ENCODE measurements at regions not wholly inside any gene's neighbourhood (a gene's known extent, or its start where the extent isn't known, plus 50 kb on each side); places are given as distances from the start of the nearest gene placed in this dataset.
"Not testable (repeated sequence)": the region's sequence is repeated elsewhere in the genome, so short reads cannot be mapped to it uniquely, and the experiment has no call there.

DNA sequence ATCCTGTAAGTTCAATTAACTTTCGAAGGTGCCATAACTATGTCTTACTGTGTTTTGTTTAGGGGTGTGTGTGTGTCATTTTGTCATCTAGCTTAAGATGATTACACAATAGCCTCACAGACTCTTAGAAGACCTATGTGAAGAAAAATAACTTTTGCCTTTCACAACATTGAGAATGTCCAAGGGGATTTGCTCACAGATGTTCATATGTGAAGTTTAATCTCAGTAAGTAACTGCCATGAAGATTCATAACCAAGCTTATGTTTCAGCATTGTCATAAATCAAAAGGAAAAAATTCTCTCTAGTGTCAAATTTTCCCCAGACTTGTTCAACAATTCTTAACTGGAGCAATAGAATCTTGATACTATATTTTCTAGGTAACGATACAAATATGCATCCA lies 226.1 kb upstream of the PRKD1 start:
- DNase-seq (ENCODE audit: extremely low read depth in 1 of 2, low read depth in 1 of 2) = no peak

DNA sequence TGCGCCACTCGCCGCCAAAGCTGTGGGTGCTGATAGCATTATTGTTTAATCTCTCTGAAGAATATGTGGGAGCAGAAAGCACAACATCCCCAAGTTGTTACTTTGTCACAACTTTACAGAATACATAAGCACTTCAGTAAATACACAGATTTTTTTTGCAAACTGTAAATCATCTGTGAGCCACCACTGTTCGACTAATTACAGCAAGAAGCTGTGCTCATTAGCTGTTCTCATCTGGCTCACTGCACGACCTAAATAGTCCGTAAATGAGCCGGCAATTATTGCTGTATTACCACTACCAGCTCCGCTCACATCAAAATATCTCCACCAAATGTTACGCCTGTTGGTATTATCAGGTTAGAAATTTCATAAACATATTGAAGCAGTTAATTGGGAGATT lies 228.9 kb upstream of the PRKD1 start:
- no peak for DNase-seq (ENCODE audit: extremely low read depth in 1 of 2, low read depth in 1 of 2)

DNA sequence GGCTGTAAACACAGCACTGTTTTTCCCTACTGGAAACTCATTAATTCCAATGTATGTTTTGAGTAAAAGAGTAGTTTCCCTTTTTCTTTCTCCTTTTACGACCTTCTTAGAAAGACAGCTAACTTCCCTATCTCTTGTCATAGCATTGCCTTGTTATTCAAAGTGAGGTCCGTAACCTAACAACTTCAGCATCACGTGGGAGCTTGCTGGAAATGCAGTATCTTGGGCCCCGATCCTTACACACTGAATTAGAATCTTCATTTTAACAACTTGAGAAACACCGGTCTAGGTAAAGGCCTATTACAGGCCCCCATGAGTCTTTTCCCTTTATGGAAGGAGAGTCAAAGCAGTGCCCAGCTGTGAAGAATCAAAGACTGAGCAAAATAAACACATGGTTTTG lies 230.7 kb upstream of the PRKD1 start:
- DNase-seq (ENCODE audit: extremely low read depth in 1 of 2, low read depth in 1 of 2) = no peak

DNA sequence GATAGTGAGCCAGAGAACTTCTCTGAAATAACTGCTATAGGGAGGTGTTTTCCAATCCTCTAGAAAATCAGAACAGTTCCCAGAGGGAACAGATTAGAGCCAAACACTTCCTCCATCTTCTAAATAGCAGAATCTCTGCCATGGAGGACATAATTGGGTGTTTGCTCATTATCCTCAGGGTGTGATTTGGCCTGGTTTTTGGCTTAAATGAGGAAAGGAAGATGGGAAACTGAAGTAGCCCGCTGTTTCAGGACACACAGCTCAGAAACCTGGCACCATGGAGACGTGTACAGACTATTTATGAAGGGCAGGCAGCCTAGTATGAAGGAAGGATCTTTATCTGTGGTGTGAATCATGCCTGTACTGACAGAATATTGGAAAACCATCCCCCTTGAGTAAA lies 231.7 kb upstream of the PRKD1 start:
- no peak for DNase-seq (ENCODE audit: extremely low read depth in 1 of 2, low read depth in 1 of 2)

DNA sequence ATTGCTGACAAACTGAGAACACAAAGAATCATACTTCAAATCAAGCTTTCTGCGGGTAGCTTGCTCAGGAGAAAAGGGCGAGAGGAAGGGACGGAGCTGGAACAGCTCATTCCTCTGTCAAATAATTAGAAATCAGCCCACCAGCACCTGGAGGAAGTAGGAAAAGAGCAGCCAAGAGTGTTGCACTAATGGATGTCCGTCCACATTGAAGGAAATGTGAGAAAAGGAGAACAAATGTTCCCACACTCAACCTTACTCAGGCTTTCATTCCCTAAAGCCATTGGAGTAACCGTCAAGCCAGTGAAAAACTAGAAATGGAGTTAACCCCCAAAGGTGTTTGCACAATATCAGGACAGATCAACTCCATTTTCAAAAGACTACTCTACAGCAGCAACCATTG lies 233.0 kb upstream of the PRKD1 start:
- DNase-seq (ENCODE audit: extremely low read depth in 1 of 2, low read depth in 1 of 2) = no peak

DNA sequence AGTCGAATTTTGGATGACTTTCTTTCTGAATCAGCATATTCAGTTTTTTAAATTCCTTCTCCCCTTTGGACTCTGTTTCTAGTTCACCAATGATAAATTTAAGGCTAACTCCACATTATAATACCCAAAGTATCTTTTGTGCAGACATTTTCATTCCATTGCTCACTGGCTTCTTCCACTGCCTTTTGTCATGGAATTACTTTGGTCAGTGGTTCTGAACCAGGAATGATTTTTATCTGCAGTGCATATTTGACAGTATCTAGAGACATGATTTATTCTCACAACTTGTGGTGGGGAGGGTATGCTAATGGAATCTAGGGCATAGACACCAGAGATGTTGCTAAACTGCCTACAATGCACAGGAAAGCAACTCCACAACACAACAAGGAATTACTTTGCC lies 234.4 kb upstream of the PRKD1 start:
- DNase-seq (ENCODE audit: extremely low read depth in 1 of 2, low read depth in 1 of 2) = no peak

DNA sequence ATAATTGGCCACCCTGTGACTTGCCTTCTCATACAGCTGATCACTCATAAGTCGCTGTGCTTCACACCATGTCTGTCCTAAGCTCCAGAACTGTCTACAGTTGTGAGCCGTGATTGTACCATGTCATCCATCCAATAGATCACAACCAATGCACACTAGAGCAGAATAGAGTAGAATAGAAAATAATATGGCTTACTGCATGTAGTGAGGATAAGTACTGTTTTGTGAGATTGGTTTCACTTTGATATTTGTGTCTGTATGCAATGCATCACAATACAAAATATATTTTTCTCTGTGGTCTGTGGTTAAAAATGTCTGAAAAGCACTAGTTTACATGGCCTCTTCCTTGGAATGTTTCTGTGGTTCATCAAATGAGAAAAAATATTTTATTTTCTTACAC lies 237.6 kb upstream of the PRKD1 start:
- no peak for DNase-seq (ENCODE audit: extremely low read depth in 1 of 2, low read depth in 1 of 2)

DNA sequence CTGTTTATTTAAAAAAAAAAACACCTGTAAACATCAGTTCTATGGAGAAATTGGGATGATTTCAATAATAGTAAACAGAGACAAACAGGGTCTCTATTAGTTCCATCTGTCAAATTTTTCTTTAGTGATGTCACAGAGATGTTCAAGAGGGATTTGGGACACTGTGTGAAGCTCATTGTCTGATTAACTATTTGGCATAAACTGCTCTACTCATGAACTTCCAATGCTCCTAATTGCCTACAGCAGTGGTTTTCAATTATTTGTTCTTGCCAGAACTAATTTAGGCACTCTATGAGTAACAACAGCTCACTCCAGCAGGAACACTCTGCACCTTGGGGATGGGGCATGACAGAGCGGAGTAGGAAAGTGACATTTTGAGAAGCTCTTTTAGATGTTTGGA lies 250.1 kb upstream of the PRKD1 start:
- DNase-seq (ENCODE audit: extremely low read depth in 1 of 2, low read depth in 1 of 2) = no peak

DNA sequence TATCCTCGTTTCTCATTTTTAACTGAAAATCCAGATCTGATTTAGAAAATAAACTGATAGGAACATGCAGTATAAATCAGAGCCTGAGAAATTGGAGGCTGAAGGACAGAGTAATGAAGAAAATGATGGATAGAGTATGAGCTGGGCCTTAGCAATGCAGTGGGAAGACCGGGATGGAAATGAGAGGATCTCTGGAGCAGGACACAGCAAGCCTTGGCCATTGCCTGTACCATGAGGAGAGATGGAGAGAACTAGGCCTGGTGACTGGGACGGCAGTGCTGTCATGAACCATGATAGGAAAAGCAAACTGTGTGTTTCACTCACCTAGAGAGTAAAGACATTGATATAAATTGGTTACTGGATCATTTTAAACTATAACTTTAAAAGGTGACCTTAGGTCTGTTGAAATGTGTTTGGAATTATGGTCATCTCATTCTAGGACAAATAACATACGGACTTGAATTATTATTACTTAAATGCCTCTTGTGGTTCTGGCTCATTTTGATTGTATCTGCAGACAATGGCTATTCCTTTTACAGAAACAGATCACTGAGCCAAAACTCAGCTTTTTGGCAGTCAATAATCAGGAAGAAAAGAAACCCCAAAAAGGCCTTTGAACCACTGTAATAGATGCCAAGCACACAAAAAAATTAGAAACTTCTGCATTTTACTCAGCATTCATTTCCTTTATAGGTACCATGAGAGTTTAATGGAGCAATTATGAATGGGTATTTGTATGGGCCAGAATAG lies 251.9 kb upstream of the PRKD1 start:
- DNase-seq (ENCODE audit: extremely low read depth in 1 of 2, low read depth in 1 of 2) = no peak

DNA sequence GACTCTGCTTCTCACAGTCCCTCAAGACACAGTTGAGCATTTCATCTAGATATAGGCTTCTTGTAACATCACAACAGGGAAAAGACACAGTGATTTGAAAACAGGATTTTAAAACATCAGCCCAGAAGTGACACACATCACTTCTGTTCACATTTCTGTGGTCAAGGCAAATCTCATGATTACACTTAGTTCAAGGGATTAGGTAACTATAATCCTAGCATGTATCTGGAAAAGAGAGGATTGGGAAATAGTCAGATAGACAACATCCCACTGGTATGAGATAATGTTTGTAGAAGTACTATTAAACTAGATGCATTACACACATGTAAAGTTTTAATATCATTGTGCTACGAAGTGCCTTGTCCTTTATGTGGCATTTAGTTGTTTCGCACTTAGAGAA lies 252.6 kb upstream of the PRKD1 start:
- DNase-seq (ENCODE audit: extremely low read depth in 1 of 2, low read depth in 1 of 2) = no peak

DNA sequence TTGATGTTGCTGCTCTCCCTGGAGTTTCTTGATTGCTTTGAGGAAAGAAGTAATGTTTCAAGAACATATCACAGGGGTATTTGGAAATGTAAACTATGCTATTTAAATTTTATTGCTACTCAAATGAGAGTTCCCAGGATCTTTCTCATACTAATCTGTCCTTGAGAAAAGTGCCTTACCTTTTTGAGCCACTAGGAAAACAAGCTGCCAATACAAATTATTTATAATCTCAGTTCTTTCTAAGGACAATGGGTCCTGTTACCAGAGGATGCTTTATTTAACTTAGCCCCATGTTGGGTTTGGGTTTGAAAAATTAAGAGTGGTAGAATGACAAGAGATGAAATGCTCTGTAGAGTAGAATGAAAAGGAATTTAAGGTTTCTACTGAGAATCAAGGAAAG lies 258.2 kb upstream of the PRKD1 start:
- no peak for DNase-seq (ENCODE audit: extremely low read depth in 1 of 2, low read depth in 1 of 2)

DNA sequence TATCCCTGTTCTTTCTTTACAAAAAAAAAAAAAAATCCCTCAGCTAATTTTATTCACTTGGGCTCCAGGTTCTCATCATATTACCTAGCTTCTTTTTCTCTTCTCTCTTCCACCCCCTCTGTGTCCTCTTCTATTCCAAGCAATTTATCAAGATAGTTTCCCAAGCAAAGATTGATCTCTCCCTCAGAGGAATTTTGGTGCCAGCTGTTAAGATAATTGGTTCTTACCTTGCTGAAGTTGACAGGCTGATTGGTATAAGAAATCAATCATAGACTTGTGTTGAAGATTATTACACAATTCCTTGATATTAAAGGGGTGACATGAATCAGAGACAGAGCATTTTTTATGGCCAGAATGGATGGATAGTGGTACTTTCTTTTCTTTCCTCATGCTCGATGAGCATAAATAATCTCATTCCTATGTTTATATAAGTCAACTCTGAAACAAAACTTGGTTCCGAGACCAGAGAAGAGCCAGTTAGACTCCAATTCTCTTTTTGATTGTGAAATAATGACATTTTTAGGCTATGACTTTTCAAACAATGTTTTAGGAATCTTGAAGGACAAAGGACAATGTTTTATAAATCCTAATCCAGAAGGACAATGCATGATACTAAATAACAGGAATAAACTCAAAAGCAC lies 264.1 kb upstream of the PRKD1 start:
- DNase-seq (ENCODE audit: extremely low read depth in 1 of 2, low read depth in 1 of 2) = no peak

DNA sequence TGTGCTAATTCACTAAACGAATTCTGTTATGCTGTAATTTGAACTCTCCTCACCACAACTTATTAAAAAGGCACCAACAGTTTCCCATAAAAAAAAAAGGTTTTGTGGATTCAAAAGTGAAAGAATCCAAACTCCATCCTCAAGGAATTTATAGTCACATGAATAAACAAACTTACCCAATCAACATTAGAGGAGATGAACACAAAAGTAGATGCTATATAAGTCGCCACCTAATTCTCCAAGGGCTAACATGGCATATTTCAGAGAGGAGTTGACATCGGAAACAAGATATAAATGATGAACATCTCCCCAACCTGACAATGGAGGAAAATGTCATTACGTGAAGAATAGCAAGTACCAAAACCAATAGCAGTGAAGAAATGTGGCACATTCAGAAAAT lies 265.5 kb upstream of the PRKD1 start:
- no peak for DNase-seq (ENCODE audit: extremely low read depth in 1 of 2, low read depth in 1 of 2)

DNA sequence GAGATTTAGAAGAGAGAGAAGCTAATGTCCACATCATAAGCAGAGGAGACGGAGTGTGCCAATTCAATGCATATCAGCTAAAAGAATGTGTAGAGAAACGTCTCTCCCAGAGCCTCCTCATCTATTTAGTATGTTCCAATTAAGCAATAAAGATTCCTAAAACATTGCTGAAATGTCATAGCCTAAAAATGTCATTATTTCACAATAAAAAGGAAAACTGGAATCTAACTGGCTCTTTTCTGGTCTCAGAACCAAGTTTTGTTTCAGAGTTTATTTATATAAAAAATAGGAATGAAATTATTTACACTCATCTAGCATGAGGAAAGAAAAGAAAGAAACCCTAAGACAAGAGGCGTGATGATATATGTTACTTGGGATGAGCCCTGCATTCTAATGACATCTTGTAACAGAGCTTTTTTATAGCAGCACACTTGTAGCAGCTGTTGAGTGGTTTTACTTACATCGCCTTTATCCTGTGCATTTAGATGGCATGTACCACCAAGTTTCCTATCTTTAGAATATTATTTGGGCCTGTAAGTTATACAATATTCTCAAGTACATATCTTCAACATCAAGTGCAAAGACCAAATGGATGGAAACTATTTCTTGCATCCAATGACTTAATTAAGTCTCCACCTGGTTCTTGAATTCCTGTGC lies 266.3 kb upstream of the PRKD1 start:
- DNase-seq (ENCODE audit: extremely low read depth in 1 of 2, low read depth in 1 of 2) = no peak

DNA sequence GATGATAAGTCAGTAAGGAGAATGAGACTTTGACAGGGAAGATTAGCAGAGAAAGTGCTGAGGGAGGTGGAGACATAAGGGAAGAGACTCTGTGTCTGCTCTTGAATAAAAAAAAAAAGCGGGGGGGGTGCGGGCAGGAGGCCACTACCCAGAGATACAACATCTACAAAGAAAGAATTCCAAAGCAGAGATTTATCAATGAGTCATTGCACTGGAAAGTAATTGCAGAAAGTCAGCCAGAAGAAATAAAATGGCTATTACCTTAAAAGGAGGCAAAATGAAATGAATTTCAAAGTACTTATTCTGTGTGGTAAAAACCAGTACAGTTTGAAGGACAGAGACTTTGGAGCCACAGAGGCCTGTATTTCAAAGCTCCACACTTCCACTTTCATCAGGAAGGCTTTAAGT lies 267.1 kb upstream of the PRKD1 start:
- no peak for DNase-seq (ENCODE audit: extremely low read depth in 1 of 2, low read depth in 1 of 2)

DNA sequence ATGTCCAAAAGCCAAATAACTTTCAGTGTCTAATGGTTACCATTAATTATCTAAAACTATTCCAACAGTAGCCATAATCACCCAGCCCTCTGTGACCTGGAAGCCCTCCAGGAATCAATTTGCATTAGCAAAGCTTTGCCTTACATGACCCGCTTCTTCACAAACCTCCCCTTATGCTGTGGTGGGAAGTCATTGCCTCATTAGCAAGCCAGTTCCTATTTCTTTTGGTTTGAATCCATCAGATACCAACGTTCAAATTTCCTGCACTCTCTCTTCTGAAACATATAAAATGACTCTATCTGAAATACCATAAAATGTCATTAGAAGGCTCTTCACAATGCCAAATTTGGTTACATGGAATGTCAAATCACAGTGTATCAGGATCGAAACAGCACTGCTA lies 268.3 kb upstream of the PRKD1 start:
- DNase-seq (ENCODE audit: extremely low read depth in 1 of 2, low read depth in 1 of 2) = no peak

DNA sequence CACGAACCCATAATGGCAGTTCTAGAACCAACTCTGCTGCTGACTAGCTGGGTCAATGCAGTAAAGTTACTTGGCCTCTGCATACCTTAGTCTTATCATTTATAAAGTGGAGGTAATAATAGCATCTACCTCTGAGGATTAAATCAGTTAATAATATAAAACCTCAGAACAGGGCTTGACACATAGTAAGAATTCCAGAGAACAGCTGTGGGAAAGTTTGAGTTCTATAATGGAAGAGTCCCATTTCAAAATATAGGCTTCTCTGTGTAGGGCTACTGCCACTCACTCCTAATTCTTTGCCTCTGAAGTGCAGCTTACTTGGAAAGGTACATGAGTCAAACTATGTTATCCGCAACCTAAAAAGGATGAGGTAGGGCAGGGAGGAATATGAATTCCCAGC lies 269.2 kb upstream of the PRKD1 start:
- no peak for DNase-seq (ENCODE audit: extremely low read depth in 1 of 2, low read depth in 1 of 2)

DNA sequence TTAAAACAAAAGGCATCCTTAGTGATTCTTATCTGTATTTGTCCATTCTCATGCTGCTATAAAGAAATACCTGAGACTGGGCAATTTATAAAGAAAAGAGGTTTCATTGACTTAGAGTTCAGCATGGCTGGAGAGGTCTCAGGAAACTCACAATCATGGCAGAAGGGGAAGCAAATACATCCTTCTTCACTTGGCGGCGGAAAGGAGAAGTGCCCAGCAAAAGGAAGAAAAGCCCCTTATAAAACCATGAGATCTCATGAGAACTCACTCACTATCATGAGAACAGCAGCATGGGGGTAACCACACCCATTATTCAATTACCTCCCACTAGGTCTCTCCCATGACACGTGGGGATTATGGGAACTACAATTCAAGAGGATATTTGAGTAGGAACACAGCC lies 271.1 kb upstream of the PRKD1 start:
- not testable (repeated sequence) for DNase-seq (ENCODE audit: extremely low read depth in 1 of 2, low read depth in 1 of 2)

DNA sequence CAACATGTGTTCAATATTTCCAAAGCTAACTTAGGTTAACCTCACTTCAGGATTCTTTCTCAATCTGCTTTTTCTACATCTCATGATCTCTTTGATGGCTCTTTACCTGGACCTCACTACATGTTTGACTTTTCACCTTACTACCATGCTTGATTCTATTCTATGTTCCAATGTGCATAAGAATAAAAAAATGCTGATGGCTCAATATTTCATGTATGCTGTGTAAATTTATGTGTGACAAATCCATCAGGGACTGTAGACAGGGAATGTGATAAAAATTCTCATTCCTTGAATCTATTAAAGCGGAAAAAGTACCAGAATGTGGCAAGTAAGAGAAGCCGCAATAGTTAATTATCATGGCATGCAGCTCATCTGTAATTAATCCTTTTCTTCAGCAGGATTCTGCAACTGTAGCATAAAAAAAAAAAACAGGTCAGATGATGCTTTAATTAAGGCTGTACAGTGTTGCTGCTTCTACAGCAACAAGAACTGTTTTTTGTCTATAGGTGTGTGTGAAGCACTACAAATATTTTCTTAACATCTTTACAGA lies 276.9 kb upstream of the PRKD1 start:
- no peak for DNase-seq (ENCODE audit: extremely low read depth in 1 of 2, low read depth in 1 of 2)

DNA sequence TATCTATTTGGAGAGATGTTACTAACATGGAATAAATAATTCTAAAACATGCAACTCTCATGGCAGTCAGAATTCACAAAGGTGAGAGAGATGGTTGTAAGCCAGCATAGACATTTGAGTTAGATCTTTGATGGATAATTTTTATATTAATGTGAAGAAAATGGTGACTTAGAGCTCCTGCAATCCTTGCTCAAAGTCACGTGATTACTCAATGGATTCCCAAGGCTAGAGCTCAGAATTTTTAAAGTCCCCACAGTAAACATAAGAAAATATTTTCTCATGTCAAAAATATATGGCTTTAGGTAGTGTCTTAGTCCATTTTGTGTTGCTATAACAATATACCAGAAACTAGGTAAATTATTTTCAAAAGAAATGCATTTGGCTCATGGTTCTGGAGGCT lies 281.5 kb upstream of the PRKD1 start:
- no peak for DNase-seq (ENCODE audit: extremely low read depth in 1 of 2, low read depth in 1 of 2)

DNA sequence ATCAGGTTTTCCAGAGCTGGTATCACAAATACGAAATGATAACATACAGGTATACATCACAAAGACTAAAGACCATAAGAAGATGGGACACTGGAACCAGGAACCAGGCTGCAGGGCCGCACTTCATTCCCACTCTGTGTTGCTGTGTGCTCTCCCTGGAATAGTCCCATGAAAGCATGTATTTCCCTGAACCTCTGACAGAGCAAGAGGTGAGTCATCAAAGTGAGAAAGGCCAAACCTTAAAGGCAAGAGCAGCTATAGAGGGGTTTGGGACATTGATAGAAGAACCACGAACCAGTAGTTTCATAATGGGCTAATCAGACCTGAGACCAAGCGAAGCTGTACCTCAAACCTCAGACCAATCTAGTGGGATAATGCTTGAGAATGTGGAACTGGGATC lies 283.0 kb upstream of the PRKD1 start:
- no peak for DNase-seq (ENCODE audit: extremely low read depth in 1 of 2, low read depth in 1 of 2)

DNA sequence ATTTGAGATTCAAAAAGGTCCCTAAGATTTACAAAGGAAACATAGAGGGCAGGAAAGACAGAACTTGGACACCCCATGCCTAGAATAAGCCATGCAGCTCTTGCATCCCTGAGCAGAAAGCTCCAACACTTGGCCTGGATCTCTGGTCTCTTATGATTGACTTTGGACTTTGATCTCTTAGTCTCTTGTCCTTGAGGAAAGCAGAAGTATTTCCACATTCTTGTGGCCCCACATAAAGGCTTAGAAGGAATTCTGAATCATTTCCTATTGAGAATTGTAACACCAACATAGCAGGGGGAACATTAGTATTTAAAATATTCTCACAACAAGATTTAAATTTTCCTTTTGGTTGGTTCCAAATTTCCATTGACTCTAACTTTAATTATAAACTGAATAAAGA lies 283.7 kb upstream of the PRKD1 start:
- DNase-seq (ENCODE audit: extremely low read depth in 1 of 2, low read depth in 1 of 2) = no peak

All from activated CD8-positive, alpha-beta memory T cell treated with anti-CD3 and anti-CD28 coated beads for 1 hour (primary cell).